ENCODE measurements at regions not wholly inside any gene's neighbourhood (a gene's known extent, or its start where the extent isn't known, plus 50 kb on each side); places are given as distances from the start of the nearest gene placed in this dataset.

GRCh38 chr9:17894501-17895160 lies 315.8 kb downstream of the SH3GL2 start:
- no peak for DNase-seq (ENCODE audit: low read depth, low spot score)

DNA sequence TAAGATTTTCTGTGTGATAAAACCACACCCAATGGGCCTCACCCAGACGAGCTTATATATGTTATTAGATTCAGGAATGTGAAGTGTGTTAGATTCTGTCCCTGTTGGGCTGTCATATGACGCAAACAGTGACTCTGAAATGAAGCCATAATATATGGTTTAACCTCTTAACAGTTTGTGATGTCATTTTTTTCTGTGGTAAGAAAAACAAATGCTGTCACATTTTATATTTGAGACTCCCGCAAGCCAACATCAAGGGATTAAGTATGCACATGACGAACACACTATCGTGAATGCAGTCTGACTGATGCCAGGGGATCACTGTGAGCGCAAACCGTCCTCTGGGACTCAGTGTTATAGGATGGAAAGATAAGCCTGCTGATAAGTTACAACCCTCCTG lies 321.7 kb downstream of the SH3GL2 start:
- DNase-seq (ENCODE audit: low read depth, low spot score): no peak

DNA sequence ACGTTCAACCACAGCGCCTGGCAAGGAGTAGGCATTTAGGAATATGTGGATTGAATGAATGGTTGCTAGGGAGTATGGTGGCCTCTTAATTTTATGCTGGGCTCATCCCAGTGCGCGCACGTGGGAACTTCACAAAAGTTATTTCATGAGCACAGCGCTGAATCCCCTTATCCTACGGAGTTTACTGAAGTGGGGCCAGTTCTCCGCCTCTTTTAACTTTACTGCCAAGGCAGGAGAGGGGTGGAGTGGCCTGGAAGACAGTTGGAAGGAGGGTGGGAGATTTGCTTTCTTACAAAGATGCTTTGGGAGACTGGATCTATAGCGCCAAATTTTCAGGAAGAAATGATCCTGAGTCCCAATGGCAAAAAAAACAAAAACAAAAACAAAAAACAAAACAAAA lies 326.5 kb downstream of the SH3GL2 start:
- DNase-seq (ENCODE audit: low read depth, low spot score): no peak

- no peak for DNase-seq (ENCODE audit: low read depth, low spot score)
Measured at GRCh38 chr9:17905781-17906175, 326.9 kb downstream of the SH3GL2 start.

GRCh38 chr9:17906176-17906840 lies 327.4 kb downstream of the SH3GL2 start:
- peak; percentile 38 for DNase-seq (ENCODE audit: low read depth, low spot score)

- DNase-seq (ENCODE audit: low read depth, low spot score): peak; percentile 35
Measured at GRCh38 chr9:17906841-17907778, 328.2 kb downstream of the SH3GL2 start.

DNA sequence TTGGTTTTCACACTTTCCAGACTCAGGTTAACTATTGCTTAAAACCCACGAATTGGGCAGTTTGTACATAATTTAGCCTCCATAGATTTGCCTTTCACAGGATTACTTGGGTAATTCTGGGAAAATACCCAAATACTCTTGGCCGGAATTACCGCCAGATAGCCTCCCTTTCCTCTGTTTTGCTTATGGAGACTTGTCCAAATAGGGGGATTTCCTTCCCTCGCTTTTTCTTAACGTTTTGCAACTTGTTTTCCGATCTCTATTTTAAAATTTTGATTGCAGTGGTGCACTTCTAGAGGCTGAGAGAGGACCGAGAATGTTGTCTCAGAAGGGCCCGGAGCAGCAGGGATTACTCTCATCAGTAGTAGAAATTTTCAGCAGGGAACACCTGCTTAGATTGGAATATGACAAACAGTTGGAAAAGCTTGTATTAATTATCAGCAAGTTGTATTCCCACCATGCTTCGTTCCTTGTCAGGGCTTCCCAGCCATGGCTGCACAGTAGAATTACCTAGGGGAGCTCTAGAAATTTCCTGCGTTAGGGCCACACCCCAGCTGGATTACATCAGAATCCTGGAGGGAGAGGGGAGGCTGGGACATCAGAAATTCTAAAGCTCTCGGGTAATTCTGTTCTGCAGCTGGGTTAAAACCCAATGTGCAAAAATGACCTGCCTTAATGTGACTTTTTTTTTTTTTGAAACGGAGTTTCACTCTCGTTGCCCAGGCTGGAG lies 329.1 kb downstream of the SH3GL2 start:
- no peak for DNase-seq (ENCODE audit: low read depth, low spot score)

GRCh38 chr9:17926246-17926645 lies 347.4 kb downstream of the SH3GL2 start:
- no peak for DNase-seq (ENCODE audit: low read depth, low spot score)

- DNase-seq (ENCODE audit: low read depth, low spot score): no peak
Measured at GRCh38 chr9:17927616-17928015, 348.8 kb downstream of the SH3GL2 start.

GRCh38 chr9:17928228-17928627 lies 349.4 kb downstream of the SH3GL2 start:
- no peak for DNase-seq (ENCODE audit: low read depth, low spot score)

- no peak for DNase-seq (ENCODE audit: low read depth, low spot score)
Measured at GRCh38 chr9:17928768-17929167, 349.9 kb downstream of the SH3GL2 start.

DNA sequence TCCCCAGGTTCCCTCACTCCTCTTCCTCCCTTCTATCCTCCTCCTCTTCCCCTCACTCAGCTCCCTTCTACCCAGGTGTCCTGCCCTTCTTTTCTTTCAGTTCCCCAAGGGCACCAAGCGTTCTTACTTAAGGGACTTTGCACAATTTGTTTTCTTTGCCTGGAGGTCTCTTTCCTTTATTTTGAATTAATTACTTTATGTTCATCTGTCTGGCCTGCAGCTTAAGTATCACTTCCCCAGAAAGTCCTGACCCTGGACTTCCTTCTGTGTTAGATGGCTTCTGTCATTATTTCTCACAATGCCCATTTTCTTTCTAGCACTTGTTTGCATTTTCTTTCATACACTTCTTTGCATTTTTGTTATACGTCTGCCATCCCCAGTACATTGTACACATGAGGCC lies 350.6 kb downstream of the SH3GL2 start:
- no peak for DNase-seq (ENCODE audit: low read depth, low spot score)

DNA sequence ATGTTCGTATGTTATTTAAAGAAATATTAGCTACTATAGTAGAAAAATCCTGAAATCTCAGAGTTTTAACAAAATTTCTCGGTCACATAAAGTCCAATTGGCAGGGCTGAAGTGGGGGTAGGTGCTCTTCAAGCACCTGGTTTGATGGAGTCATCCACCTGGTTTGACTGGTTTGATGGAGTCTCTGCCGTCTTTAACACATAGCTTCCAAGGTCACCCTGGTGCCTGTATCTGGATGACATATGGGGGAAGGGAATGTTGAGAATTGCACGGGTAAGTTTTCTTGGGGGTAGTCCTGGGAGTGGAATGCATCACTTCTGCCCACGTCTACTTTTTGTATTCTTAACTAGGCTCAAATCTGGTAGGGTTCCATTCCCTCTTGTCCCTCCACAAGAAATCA lies 351.2 kb downstream of the SH3GL2 start:
- no peak for DNase-seq (ENCODE audit: low read depth, low spot score)

- DNase-seq (ENCODE audit: low read depth, low spot score): no peak
Measured at GRCh38 chr9:17936365-17936764, 357.5 kb downstream of the SH3GL2 start.

DNA sequence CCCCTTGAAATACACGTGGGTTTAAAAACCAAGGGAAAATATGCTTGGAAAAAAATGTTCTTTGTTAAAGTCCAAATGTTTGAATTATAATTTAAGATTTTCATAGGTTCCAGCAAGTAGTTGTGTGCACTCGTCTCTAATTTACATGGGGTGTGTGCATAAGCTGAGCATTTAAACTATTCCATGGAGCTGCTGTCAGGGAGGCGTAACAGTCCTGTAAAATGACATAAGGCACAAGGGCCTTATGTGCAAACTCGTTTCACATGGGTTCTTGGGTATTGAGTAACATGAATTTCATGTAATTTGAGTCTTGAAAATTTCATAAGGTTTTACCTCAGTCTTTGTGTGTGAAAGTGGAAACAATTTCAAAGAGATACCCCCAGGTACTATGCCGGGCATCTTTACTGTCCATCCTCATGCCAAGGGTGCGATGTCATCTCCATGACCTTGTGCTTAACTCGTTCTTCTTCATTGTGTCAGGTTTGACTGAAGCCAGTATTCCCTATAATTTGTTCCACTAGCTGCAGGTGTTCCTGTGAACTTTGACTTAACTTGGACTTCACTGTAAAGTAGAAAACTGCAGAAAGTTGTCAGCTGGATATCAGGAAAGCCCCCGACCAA lies 359.3 kb downstream of the SH3GL2 start:
- no peak for DNase-seq (ENCODE audit: low read depth, low spot score)

DNA sequence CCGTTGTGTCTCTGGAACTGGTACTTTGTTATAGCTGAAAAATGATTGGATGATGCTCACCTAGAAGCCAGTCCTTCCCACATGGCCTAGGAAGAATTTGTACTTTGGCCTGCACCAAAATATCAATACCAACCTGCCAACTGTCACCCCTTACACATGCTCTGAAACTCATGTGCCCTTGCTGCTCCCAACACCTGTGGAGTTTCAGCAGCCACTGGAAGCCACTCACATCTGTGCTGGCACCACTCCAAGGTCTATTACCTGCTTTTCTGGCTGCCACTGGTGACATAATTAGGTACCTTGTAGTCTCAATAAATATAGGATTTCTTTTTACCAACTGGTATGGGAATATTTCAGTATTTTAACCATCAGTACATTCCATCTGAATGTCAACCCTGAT lies 363.6 kb downstream of the SH3GL2 start:
- no peak for DNase-seq (ENCODE audit: low read depth, low spot score)

DNA sequence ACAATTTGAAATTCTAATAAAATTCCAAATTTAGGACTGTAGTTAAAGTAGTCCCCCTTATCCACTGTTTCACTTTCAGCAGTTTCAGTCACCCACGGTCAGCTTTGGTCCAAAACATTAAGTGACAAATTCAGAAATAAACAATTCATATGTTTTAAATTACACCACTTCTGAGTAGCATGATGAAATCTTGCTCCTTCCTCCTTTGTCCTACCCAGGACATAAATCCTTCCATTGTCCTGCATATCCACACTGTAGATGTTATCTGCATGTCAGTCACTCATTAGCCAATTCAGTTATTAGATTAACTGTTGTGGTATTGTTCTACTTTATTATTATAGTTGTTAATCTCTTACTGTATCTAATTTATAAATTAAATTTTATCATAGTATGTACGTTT lies 376.5 kb downstream of the SH3GL2 start:
- no peak for DNase-seq (ENCODE audit: low read depth, low spot score)

DNA sequence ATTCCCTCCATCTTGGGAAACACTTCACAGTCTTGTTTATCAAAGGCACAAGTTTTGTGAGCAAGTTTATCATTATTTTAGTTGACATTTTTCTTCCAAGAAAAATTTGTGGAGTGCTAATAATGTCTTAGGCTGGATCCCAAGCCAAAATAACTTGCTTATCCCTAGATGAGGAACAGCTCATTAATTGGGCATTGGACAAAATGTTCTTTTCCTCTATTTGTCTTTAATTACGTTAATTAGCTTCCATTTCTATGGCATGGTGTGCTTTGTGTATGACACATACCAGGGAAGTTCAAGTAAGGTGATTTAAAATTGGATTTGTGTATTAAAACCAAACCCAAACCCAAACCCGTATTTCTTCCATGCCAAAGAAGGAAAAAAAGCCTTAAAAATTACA lies 379.5 kb downstream of the SH3GL2 start:
- DNase-seq (ENCODE audit: low read depth, low spot score): no peak

DNA sequence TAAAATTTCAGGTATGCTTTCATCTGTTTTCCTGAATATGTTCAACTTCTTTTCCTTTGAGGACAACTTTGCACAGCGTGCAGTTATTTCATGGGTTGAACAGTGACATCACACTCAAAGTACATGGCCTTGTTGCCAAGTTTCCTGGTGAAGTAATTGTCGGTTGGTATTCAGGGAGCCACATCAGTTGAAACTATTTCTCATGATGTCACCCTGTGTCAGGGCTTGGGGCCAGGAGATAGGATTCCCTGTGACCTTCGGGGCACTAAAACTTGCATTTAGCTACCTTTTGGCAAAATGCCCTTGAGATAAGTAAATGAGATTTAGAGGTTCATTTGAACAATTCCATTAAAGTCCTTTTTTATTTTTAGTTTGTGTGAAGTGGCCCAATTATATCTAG lies 383.9 kb downstream of the SH3GL2 start:
- DNase-seq (ENCODE audit: low read depth, low spot score): no peak

- DNase-seq (ENCODE audit: low read depth, low spot score): no peak
Measured at GRCh38 chr9:17963498-17963897, 384.6 kb downstream of the SH3GL2 start.

DNA sequence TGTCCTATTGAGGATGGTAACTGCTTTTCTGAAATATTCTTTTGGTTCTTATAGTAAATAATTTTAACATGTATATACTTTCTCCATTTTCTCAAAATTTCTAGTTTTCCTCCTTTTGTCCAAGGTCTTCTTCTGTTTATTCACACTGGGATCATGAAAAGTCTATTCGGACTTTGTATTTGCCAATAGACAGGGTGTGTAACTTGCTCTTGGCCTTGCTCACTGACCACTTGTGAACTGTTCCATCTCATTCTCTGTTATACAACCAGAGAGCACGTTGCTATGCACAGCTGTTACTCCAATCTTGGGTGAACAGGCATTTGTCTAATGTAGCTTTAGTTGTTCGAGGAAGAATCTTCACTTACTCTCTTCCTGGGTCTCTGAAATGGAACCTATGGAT lies 388.9 kb downstream of the SH3GL2 start:
- DNase-seq (ENCODE audit: low read depth, low spot score): no peak

Data from ELF-1 (cell line).